ENCODE measurements at regions not wholly inside any gene's neighbourhood (a gene's known extent, or its start where the extent isn't known, plus 50 kb on each side); places are given as distances from the start of the nearest gene placed in this dataset.

DNA sequence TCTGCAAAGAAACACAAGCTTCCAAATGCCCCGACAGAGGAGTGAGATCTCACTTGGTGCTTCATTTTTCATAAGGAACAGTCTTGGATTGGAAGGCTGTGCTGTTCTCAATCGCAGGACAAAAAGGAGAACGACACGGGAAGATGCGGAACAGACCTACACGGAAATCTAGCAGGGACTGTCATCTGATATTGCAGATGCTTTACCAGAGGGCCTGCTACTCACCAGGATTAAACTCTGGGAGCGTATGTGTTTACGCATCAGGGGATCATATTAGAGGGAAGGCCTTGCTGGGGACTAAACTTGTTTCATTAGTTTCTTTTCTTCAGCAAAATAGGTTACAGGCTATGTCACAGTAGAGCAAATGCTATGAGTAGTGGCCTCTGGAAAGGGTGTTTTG is 82.8 kb upstream of the EEPD1 start:
- TF ChIP-seq CTCF (IDR thresholded peaks at IDR 0.05): no peak
- TF ChIP-seq POLR2A (IDR thresholded peaks at IDR 0.05): no peak

Measured in heart left ventricle (tissue), 13 donors.